Colonic mucosa (tissue), 4 donors: ENCODE measurements at regions not wholly inside any gene's neighbourhood (a gene's known extent, or its start where the extent isn't known, plus 50 kb on each side); places are given as distances from the start of the nearest gene placed in this dataset.
A peak's percentile ranks its signal among the peaks of the same experiment; 100 is the strongest.

Experiments used
- DNase-seq: peaks from one replicate; pipeline ENCODE4 v3.0.0-alpha.2; 2020
- H3K27ac ChIP-seq: fragments of 200-600 bp; one replicate; pipeline ENCODE4 v1.8.0; 2021
- H3K27me3 ChIP-seq: fragments of 200-600 bp; one replicate; pipeline ENCODE4 v1.8.0; 2021
- H3K36me3 ChIP-seq: fragments of 200-600 bp; one replicate; pipeline ENCODE4 v1.8.0; 2021
- H3K4me1 ChIP-seq: fragments of 200-600 bp; one replicate; pipeline ENCODE4 v1.8.0; 2021; ENCODE audit warnings: mild to moderate bottlenecking
- H3K4me3 ChIP-seq: fragments of 200-600 bp; one replicate; pipeline ENCODE4 v1.8.0; 2021
- H3K9ac ChIP-seq, 2 donors: one replicate each; pipeline ENCODE4 v1.7.0; 2013; ENCODE audit warnings: control low read depth in 2 of 2, low read depth in 2 of 2, low read length in 2 of 2
- H3K9me3 ChIP-seq: fragments of 200-600 bp; one replicate; pipeline ENCODE4 v1.8.0; 2021
- intact Hi-C: fragments of 100-400 bp; cut with DNase I; formaldehyde crosslinking; loops from one replicate; pipeline ENCODE4 v1.14.1; 2022
- TF ChIP-seq, protein P1 (sequence below): fragments of 200-600 bp; IDR thresholded peaks from one replicate; pipeline ENCODE4 v1.8.0; 2022; ENCODE audit warnings: antibody characterized with exemption, mild to moderate bottlenecking
- donor health status: healthy.
- donor health status: DM: no; HTN: no; CAD: no.
- donor health status: DM: no; HTN: no; CAD: no.

DNA sequence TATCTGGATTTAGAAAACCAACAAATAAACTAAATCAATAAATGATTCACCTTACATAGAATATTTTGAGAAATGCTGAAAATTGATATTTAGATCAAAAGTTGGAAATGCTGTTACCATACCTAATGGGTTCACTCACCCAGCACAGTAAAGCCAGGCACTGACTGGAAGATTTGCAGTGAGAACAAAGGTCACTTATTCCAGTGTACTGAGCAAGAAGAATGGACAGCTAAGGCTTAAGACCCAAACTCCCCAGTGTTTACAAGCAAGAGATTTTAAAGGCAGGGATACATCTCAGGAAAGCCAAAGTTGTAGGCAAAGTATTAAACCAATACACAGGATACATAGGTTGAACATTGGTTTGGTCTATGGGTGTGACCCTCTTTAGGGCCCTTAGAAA is 523.9 kb upstream of the PCDH9 start:
- Histone ChIP-seq H3K4me1 (no peaks in the 10 kb centered on the region), H3K9me3 (no peaks in the 10 kb centered on the region), H3K27ac (no peak overlapping the region), H3K36me3 (no peaks in the 10 kb centered on the region), H3K27me3 (no peaks in the 10 kb centered on the region), H3K9ac (no peak overlapping the region), H3K4me3 (no peak overlapping the region)
- TF ChIP-seq, protein P1, sequence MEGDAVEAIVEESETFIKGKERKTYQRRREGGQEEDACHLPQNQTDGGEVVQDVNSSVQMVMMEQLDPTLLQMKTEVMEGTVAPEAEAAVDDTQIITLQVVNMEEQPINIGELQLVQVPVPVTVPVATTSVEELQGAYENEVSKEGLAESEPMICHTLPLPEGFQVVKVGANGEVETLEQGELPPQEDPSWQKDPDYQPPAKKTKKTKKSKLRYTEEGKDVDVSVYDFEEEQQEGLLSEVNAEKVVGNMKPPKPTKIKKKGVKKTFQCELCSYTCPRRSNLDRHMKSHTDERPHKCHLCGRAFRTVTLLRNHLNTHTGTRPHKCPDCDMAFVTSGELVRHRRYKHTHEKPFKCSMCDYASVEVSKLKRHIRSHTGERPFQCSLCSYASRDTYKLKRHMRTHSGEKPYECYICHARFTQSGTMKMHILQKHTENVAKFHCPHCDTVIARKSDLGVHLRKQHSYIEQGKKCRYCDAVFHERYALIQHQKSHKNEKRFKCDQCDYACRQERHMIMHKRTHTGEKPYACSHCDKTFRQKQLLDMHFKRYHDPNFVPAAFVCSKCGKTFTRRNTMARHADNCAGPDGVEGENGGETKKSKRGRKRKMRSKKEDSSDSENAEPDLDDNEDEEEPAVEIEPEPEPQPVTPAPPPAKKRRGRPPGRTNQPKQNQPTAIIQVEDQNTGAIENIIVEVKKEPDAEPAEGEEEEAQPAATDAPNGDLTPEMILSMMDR = no peak
- no peak for DNase-seq
- intact Hi-C loops = no loop called here

DNA sequence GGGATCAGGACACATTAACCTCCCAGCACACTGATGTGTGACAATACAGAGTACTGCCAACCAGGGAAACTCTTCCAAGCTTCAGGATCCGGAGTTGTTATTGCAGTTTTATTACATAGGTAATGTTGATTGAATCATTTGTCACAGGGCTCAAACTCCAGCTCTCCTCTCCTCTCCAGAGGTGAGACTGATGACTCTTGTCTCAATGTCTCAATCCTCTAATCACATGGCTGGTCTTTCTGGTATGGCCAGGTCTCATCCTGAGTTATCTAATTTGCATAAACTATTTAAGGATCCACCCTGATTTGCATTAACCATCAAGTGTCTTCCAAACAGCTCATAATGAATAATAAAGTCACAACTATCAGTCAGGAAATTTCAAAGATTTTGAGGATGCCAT is 522.6 kb upstream of the PCDH9 start:
- H3K9ac ChIP-seq = no peak overlapping the region
- no peaks in the 10 kb centered on the region for H3K36me3 ChIP-seq
- TF ChIP-seq, protein P1 = no peak
- intact Hi-C loops = no loop called here
- H3K9me3 ChIP-seq = no peaks in the 10 kb centered on the region
- H3K4me3 ChIP-seq = no peak overlapping the region
- no peaks in the 10 kb centered on the region for H3K27me3 ChIP-seq
- no peaks in the 10 kb centered on the region for H3K4me1 ChIP-seq
- DNase-seq = no peak
- no peak overlapping the region for H3K27ac ChIP-seq

DNA sequence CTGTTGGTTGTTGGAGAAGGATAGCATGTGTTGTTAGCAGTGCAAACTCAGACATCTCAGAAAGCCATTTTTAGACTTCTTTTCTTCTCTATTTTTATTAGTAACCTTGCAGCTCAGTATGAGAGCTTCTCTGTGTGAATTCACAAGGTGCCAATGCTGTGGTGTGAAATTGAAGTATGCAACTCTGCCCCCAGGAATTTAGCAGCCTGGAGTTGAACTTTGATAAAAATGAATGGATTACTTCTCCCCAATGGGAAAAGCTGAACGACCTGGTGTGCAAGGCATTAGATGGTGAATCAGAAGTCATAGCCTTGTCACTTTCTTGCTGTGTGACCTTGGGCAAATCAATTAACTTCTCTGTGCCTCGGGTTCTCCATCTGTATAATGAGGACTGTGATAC is 512.3 kb upstream of the PCDH9 start:
- no peaks in the 10 kb centered on the region for H3K4me1 ChIP-seq
- TF ChIP-seq, protein P1 = no peak
- intact Hi-C loops = no loop called here
- no peak overlapping the region for H3K27ac ChIP-seq
- no peaks in the 10 kb centered on the region for H3K36me3 ChIP-seq
- H3K27me3 ChIP-seq = no peaks in the 10 kb centered on the region
- no peak overlapping the region for H3K9ac ChIP-seq
- no peak for DNase-seq
- H3K9me3 ChIP-seq = no peaks in the 10 kb centered on the region
- no peak overlapping the region for H3K4me3 ChIP-seq

DNA sequence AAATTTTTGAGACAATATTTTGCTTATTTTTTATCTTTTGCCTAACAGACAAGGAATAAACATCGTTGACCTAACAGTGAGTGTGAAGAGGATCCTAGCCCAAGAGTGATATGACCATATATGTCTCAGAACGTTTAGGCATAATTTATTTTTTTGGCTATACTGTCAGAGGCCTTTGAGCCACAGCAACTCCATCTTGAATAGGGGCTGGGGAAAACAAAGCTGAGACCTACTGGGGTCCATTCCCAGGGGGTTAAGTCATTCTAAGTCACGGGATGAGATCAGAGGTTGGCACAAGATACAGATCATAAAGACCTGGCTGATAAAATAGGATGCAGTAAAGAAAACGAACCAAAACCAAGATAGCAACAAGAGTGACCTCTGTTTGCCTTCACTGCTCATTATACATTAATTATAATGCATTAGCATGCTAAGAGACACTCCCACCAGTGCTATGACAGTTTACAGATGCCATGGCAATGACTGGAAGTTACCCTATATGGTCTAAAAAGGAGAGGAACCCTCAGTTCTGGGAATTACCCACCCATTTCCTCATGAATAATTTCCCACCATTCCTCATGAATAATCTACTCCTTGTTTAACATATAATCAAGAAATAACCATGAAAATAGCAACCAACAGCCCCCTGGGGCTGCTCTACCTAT is 510.9 kb upstream of the PCDH9 start:
- H3K9me3 ChIP-seq = no peaks in the 10 kb centered on the region
- no peaks in the 10 kb centered on the region for H3K4me1 ChIP-seq
- no peak overlapping the region for H3K27ac ChIP-seq
- no peaks in the 10 kb centered on the region for H3K36me3 ChIP-seq
- no peak overlapping the region for H3K4me3 ChIP-seq
- intact Hi-C loops = no loop called here
- no peak overlapping the region for H3K9ac ChIP-seq
- TF ChIP-seq, protein P1 = no peak
- no peaks in the 10 kb centered on the region for H3K27me3 ChIP-seq
- no peak for DNase-seq

DNA sequence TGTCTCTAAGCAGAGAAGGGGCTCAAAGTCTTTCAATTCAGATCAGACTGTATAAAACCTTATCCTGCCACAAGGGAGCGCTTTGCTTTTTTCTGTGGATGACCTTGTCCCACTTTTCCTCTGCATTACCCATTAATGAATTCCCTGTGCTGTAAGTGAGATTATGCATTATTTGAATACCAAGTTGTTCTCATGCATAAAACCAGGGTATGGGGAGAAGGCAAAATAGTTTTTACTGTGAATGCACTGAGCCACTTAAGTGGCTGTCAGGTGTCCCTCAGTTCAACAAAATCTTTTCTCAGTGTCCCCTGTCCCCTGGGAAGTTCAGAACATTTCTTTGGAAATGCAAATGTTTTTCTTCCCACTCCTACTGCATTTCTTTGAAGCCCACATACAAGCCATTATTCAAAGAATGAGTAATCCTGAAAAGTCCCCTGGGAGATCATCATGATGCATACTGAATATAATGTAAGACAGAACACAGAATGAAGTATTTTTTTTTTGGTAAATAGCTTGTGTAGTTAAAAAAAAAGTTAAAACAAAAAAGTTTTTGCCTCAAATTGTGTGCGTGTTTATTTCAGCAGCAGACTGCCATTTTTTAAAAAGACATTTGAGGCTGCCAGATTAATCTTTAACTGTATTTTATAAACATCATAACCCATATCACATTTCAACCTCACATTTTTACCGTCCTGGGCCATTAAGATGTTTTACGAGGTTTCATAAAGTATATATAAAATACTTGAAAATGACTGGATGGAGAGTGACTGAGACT is 506.7 kb upstream of the PCDH9 start:
- Histone ChIP-seq H3K9me3 (no peaks in the 10 kb centered on the region), H3K27ac (no peak overlapping the region), H3K9ac (no peak overlapping the region), H3K4me3 (no peak overlapping the region), H3K27me3 (no peaks in the 10 kb centered on the region), H3K36me3 (no peaks in the 10 kb centered on the region), H3K4me1 (no peaks in the 10 kb centered on the region)
- TF ChIP-seq, protein P1 = peak; percentile 16
- DNase-seq = peak; percentile 21
- intact Hi-C loops = loop anchor here (10.0 kb wide), 2 partner anchors 498 to 1588 kb away; no protein-coding TSS in a partner anchor
